ENCODE measurements at regions not wholly inside any gene's neighbourhood (a gene's known extent, or its start where the extent isn't known, plus 50 kb on each side); places are given as distances from the start of the nearest gene placed in this dataset.
"Not testable (repeated sequence)": the region's sequence is repeated elsewhere in the genome, so short reads cannot be mapped to it uniquely, and the experiment has no call there.

DNA sequence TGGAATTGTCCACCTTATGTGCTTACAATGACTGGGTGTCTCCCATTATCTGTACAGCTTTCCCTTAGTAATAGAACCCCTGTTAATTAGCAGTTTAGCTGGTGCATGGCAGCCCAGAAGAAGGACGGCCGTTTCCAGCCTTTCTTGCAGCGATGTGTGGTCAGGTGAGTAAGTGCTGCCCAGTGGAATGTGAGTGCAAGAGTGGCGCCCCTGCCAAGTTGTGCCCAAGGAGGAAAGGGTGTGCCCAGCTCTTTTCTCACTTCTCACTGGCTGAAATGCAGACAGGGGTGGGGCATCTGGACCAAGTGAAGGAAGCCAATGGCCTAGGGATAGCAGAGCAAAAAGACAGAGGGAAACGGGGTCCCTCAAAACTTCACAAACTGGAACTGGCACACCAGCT lies 296.8 kb downstream of the PREX1 start:
- no peak for DNase-seq

DNA sequence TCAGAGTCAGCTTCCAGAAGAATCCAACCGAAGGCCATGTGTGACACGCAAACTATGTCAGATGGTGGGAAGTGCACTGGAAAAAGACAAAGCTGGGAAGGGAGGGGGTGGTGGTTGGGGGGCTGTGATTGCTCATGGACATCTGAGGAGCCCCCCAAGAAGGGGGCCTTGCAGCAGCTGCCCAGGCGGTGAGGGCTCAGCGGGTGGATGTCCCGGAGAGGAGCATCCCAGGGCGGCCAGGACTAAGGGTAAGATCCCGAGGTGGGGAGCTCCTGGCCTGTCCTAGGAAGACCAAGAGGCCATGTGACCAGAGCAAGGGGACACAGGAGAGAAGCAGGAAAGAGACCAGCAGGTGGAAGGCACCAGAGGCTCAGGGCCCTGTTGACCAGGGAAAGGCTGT lies 299.5 kb downstream of the PREX1 start:
- DNase-seq: no peak

DNA sequence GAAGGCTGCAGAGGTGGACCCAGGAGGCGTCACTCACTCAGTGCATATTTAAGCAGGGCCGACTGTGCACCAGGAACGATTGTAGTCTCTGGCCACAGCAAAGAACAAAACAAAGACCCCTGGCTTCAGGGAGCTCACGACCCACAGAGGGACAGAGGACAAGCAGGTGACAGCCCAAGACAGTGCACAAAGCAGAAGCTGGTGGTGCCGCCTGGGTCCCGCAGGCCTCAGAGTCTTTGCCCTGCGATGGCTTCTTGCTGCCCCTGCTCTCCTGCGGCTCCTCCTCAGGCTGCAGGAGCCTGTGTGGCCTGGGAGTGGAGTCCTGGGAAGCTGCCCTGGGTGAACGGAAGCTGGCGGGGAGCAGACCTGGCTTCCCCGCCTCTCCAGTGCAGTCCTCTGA lies 300.0 kb downstream of the PREX1 start:
- DNase-seq: no peak

DNA sequence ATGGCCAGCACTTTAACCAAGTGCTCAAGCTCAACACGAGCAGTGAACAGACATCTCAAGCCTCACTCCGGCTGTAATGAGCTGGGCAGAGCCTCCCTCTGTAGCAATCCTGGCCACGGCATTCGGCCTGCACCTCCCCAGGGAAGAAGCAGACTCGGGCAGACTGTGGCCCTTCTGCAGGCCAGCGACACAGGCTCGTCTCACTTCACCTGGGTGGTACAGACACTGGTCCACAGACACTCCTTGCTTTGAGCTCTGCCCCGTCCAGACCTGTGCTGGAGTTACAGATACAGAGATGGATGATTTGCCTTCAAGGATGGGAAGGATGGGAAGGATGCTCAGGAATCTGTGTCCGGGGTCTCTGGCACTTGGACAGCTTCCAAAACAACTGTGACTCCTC lies 300.9 kb downstream of the PREX1 start:
- DNase-seq: no peak

DNA sequence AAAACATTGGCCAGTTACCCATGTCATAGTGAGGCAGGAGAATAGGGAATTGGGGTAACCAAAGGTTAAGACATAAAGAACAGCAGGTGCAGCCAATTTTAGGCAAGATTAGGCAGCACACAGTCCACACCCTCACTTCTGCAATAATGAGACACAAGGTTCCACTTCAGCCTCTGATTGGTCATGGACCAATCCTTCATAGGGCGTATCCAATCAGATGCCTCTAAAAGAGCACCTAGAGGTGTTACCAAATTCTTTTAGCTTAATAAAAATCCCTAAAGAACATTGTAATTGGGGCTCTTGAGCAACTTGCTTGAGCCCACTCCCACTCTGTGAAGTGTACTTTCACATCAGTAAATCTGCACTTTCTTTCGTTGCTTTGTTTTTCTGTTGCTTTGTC lies 302.4 kb downstream of the PREX1 start:
- DNase-seq: no peak

DNA sequence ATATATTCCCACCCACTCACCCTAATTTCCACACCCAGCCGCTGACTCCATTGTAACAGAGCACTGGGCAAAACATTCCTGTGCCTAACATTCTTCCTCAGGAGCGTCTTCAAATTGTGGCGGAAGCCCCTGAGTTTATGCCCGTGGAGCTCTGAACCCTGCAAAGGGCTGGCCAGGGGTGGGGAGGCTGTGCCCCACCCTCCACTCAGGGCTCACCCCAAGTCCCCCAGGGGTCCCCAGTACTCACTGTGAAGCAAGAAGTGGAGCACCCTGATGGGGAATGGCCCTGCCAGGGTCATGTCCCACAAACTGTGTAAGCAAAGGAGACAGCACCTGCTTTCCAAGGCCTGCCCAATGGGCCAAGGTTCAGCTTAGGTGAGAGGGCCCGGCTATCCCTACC lies 303.2 kb downstream of the PREX1 start:
- no peak for DNase-seq

DNA sequence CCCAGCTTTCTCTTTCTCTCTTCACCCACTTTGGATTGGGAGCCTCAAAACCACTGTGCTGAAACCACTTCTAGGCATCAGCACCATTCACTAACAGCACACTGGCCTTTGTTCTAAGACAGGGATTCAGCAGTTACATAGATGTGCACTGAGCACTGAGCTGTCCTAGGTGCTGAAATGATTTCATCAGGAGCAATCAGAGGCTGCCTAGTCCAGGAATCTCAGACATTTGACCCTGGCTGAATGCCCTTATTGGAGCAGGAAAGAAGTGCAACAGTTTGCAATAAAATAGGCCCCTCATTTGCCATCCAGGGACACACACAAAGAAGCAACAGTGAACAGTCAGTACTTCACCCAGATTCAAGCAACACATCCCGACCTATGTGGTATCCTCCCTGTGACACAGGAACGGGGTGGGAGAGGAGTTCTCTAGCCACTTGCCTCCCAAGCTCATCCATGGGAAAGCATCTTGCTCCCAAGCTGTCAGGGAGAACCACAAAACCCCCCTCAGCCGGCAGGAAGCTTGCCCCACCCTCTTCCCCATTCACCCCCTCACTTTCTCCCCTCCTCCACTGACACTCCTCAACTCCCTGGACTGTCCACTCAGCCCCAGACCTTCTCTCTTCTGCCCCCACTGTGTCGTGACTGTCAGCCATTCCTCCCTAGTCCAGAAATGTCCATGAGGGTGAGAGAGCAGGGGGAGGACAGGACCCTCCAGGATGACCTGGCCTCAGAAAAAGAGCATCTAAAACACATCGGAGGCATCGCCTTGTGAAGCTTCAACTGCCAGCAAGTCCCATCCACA lies 304.4 kb downstream of the PREX1 start:
- peak; percentile 4 to 48 for DNase-seq

DNA sequence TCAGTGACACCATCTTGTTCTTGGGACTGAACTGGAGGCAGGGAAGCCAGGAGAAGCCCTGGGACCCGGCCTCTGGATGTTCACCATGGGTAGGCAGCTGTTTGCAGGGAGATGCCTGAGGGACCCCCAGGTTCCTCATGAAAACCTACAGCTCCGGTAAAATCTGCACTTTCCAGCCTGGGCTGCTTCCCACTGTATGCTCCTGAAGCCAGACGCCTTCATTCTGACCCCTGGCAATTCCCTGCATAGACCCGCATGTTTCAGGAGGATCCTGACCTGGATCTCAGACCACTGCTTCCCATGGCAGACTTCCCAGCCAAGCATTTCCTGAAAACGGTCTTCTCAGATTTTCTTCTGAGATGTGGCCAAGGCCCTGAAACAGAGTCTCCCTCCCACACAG lies 306.7 kb downstream of the PREX1 start:
- no peak for DNase-seq

DNA sequence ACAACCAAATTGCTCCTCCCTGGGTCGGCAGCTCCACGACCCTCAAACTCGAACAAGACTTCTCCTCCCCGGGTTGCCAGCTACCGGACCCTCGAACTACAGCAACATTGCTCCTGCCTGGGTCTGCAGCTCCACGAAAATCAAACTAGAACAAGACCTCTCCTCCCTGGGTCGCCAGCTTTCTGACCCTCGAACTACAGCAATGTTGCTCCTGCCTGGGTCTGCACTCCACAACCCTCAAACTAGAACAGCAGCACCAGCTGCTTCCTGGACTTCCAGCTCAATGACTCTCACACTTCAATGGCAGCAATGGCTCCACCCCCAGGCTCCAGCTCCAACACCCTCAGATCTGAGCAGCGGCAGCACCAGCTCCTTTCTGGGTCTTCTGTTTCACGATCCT lies 311.6 kb downstream of the PREX1 start:
- DNase-seq: not testable (repeated sequence)

DNA sequence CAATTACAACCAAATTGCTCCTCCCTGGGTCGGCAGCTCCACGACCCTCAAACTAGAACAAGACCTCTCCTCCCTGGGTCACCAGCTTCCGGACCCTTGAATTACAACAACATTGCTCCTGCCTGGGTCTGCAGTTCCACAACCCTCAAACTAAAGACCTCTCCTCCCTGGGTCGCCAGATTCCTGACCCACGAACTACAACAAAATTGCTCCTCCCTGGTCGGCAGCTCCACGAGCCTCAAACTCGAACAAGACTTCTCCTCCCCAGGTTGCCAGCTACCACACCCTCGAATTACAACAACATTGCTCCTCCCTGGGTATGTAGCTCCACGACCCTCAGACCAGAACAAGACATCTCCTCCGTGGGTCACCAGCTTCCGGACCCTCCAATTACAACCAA lies 313.2 kb downstream of the PREX1 start:
- DNase-seq: not testable (repeated sequence)

DNA sequence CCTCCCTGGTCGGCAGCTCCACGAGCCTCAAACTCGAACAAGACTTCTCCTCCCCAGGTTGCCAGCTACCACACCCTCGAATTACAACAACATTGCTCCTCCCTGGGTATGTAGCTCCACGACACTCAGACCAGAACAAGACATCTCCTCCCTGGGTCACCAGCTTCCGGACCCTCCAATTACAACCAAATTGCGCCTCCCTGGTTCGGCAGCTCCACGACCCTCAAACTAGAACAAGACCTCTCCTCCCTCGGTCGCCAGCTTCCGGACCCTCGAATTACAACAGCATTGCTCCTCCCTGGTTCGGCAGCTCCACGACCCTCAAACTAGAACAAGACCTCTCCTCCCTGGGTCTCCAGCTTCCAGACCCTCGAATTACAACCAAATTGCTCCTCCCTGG lies 315.3 kb downstream of the PREX1 start:
- not testable (repeated sequence) for DNase-seq

DNA sequence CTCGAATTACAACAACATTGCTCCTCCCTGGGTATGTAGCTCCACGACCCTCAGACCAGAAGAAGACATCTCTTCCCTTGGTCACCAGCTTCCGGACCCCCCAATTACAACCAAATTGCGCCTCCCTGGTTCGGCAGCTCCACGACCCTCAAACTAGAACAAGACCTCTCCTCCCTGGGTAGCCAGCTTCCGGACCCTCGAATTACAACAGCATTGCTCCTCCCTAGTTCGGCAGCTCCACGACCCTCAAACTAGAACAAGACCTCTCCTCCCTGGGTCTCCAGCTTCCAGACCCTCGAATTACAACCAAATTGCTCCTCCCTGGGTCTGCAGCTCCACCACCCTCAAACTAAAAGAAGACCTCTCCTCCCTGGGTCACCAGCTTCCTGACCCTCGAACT lies 322.7 kb downstream of the PREX1 start:
- DNase-seq: not testable (repeated sequence)

DNA sequence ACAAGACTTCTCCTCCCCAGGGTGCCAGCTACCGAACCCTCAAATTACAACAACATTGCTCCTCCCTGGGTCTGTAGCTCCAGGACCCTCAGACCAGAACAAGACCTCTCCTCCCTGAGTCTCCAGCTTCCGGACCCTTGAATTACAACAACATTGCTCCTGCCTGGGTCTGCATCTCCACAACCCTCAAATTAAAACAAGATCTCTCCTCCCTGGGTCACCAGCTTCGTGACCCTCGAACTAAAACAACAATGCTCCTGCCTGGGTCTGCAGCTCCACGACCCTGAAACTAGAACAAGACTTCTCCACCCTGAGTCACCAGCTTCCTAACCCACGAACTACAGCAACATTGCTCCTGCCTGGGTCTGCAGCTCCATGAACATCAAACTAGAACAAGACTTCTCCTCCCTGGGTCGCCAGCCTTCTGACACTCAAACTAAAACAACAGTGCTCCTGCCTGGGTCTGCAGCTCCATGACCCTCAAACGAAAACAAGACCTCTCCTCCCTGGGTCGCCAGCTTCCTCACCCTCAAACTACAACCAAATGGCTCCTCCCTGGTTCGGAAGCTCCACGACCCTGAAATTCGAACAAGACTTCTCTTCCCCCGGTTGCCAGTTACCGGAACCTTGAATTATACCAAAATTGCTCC lies 324.5 kb downstream of the PREX1 start:
- no peak for DNase-seq

DNA sequence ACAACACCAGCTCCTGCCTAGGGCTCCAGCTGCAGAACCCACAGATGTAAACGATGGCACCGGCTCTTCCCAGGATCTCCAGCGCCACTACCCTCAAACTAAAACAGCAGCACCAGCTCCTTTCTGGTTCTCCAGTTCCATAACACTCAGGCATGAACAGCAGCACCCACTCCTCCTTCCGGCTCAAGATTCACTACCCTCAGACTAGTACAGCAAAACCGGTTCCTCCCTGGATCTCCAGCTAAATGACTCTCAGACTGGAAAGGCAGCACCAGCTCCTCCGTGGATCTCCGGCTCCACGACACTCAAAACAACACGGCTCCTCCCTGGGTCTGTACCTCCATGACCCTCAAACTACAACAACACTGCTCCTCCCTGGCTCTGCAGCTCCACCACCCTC lies 325.0 kb downstream of the PREX1 start:
- DNase-seq: no peak

DNA sequence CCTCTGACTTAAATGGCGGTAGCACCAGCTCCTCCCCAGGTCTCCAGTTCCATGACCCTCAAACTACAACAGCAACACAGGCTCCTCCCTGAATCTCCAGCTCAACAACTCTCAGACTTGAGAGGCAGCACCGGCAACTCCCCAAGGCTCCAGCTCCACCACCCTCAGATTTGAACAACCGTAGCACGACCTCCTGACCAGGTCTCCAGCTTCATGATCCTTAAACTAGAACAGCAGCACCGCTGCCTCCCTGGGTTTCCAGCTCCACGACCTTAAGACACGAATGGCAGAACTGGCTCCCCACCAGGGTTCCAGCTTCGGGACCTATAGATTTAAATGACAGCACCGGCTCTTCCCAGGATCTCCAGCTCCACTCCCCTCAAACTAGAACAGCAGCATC lies 325.8 kb downstream of the PREX1 start:
- DNase-seq: no peak

DNA sequence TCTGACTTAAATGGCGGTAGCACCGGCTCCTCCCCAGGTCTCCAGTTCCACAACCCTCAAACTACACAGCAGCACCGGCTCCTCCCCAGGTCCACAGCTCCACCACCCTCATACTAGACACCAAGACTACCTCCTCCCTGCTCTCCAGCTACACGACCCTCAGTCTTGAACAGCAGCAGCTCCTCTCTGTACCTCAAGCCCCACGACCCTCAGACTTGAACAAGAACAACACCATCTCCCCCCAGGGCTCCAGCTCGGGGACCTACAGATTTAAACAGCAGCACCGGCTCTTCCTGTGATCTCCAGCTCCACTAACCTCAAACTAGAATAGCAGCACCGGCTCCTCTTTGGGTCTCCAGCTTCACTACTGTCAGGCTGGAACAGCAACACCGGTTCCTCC lies 326.9 kb downstream of the PREX1 start:
- not testable (repeated sequence) for DNase-seq

DNA sequence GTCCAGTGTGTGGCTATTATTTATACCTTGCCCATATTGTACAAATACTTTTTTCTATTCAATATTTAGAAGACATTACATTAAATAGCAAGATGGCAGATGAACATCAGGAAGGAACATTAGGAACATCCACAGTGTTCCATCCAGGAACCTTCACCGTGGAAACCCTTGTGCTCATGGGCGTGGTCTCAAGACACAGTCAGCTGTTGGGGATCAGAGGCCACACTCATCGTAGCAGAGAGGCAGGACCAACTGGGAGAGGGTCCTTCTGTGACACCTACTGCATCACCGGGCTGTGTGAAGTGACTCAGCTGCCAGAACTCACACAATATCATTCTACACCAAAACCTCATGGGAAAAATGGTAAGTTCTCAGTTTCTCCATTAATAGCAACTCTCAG lies 328.9 kb downstream of the PREX1 start:
- not testable (repeated sequence) for DNase-seq

DNA sequence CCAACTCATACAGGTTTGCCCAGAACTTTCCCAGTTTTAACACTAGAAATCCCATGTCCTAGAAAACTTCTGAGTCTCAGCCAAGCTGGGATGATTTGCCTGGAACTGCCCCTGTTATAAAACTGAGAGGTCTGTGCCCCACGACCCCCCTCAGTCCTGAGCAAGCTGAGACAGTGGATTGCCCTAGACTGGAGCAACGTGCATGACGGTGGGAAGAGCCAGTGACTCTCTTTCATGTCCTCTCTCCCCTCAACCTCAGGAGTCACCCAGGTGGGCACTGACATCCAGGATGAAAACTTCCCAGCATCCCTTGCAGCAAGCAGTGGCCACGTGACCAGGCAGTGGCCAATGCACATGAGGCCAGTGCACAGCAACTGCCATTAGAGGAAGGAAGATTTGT lies 329.7 kb downstream of the PREX1 start:
- not testable (repeated sequence) for DNase-seq

DNA sequence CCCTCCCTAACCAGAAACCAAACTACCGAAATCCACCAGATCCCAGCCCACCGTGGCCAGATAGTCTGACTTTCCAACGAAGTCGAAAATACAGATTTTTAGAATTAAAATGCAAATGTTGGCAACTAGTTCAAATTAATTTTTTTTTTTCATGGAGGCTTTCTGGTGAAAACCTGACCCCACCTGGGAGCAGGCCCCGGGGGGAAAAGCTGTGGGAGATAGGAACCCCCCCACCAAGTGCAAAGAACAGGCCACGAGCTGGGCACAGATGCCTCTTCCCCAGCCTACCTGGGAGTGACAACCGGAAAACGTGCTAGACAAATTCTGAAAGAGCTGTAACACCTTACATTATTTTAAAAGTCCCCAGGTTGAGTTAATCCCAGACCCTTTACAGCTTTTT lies 333.8 kb downstream of the PREX1 start:
- DNase-seq: no peak

DNA sequence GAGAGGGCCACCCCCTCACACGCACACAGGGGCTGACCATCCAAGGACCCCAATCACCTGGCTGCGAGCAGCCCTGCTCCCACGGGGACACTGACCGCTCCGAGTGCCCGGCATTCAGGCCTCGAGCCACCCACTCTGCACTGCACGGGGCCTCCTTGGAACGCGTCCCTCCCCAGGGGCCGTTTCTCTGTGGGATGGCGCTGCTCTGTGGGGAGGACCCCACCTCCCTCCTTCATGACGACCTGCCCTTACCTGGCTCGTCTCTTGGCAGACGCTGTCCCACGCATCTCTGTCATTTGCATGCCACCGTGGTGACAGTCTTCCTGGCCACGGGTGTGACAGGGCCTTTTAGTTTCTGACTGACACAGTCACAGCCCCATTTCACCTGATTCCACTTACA lies 334.5 kb downstream of the PREX1 start:
- not testable (repeated sequence) for DNase-seq

DNA sequence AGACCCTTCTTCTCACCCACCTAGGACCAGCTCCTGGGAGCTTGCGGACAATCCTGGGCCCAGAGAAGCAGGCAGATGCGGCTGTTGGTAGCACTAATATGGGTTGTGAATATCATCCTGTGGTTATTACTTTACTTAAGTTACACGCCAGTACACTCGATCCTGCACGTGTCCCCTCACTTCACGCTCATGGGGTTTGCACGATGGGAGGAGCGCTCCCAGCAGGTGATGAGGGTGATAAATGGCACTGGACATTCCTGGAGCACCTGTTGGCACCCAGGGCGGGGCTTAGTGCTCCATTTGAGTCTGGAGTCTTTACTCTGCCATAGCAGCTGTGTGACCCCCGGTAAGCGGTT lies 335.1 kb downstream of the PREX1 start:
- DNase-seq: no peak

DNA sequence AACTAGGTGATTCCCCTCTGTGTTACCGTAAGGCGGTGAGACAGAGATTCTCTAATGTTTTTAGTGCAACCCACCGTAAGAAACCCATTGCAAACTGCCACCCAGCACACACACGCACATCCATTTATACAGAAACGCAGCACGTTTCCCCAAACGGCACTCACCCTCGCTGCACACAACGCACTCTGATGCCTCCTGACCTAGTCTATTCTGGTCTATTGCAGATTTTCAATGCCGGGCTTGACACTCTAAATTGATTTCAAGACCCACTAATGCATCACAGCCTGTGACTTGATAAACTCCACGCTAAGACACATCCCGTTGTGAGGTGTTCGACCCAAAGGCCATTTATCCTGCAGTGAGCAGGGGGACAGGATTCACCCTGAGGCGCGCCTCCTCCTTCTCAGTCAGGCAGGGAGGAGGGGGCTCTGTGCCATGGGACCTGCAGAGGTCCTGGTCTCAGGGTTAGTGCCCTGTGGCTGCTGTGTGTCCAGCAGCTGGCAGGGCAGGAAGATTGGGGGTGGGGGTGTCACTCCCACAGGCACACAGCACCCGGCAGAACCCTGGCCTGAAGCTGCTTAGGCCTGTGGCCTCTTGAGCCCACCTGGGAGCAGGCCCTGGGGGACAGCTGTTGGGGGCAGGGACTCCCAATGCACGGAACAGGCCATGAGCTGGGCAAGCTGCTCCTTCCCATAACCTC lies 335.6 kb downstream of the PREX1 start:
- no peak for DNase-seq

DNA sequence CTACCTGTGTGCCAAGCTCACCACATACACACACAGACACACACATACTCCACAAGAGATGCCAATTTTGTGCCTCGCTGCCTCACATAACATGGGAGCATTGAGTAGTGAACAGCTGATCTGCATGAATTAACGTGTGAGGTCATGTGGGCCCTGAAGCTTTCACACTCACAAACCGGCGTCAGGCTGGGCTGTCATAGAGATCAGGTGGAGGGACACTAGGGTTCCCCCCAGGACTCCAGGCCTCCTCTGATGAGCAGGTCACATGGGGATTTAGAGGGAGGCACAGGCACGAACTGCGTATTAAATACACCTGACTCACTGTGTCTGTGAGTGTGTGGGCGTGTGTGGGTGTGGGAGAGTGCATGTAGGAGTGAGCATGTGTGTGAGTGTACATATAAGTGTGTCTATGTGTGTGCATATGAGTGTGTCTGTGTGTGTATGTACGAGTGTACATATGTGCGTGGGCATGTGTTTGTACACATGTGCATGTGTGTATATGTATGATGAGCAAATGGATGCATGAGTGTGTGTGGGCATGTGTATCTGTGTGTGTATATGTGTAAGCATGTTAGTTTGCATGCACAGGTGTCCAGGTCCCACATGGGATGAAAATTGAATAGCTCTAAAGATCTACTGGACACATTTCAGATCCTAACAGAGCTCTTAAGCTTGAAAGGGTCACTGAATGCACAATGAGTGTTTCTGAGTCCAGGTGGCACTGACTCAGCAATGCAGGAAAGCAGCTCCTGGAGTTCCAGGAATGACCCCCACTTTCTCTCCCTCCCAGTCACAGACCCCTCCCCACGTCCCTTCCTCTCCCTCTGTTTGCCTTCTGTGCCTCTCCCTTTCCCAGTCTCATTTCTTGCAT lies 336.6 kb downstream of the PREX1 start:
- DNase-seq: no peak
